ENCODE measurements at regions not wholly inside any gene's neighbourhood (a gene's known extent, or its start where the extent isn't known, plus 50 kb on each side); places are given as distances from the start of the nearest gene placed in this dataset.

DNA sequence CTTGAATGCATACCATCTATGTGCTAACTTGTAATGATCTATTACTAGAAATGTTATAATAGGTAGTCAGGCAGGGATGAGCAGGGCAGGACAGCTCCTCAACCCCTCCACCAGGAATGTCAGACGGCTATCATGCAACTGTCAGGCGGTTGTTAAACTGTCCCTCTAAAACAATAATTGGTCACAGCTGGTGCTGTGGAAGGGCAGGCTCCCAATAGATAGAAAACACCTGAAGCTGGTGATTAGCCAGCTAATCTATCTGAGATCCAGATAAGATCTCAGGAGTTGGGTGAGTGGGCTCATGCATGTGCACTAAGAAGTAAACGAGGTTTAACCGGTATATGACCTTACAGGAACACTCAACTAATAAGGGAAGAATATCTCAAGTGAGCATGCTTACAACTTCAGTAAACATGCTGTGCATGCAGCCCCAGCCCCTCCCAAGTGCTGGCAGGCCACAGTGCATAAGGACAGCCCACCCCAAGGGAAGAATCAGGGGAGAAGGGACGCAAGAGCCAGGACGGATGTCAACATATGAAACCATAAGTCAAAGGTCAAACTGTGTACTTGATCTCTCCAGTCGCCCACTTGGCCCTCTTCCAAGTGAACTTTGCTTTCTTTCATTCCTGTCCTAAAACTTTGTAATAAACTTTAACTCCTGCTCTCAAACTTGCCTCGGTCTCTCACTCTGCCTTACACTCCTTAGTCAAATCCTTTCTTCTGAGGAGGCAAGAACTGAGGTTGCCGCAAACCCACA, 566.2 kb upstream of the NRSN1 start:
- TF ChIP-seq, protein P1, sequence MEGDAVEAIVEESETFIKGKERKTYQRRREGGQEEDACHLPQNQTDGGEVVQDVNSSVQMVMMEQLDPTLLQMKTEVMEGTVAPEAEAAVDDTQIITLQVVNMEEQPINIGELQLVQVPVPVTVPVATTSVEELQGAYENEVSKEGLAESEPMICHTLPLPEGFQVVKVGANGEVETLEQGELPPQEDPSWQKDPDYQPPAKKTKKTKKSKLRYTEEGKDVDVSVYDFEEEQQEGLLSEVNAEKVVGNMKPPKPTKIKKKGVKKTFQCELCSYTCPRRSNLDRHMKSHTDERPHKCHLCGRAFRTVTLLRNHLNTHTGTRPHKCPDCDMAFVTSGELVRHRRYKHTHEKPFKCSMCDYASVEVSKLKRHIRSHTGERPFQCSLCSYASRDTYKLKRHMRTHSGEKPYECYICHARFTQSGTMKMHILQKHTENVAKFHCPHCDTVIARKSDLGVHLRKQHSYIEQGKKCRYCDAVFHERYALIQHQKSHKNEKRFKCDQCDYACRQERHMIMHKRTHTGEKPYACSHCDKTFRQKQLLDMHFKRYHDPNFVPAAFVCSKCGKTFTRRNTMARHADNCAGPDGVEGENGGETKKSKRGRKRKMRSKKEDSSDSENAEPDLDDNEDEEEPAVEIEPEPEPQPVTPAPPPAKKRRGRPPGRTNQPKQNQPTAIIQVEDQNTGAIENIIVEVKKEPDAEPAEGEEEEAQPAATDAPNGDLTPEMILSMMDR (IDR thresholded peaks at IDR 0.05; ENCODE audit: low read length) = no peak
- TF ChIP-seq EZH2 (IDR thresholded peaks at IDR 0.05; ENCODE audit: borderline replicate concordance, low read length) = no peak

Data from OCI-LY1 (cell line).